Activated CD8-positive, alpha-beta memory T cell treated with anti-CD3 and anti-CD28 coated beads, Interleukin-2, amount 50 U/mL, for 1 hour (primary cell): ENCODE measurements at regions not wholly inside any gene's neighbourhood (a gene's known extent, or its start where the extent isn't known, plus 50 kb on each side); places are given as distances from the start of the nearest gene placed in this dataset.

ENCODE experiments used
- DNase-seq: peaks from one replicate; pipeline ENCODE4 v3.0.0-alpha.2; 2020; ENCODE audit errors: extremely low read depth

DNA sequence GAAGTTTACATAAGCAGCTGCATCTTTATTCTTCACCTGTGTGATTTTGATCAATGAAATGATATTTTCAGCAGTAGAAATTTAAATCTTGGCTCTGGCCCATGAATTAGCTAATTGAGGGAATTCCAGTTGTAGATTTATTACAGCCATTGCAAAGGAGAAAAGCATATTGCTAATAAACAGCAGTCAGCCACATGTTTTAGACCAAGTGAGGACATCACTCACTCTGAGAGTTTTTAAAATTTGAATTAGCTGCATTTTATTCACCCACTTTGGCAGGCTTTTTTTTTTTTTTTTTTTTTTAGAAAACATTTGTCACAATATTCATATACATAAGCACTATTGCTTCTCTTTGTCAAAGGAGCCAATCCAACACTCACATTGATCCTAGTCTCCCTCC, 479.4 kb upstream of the VRK2 start:
- no peak for DNase-seq

DNA sequence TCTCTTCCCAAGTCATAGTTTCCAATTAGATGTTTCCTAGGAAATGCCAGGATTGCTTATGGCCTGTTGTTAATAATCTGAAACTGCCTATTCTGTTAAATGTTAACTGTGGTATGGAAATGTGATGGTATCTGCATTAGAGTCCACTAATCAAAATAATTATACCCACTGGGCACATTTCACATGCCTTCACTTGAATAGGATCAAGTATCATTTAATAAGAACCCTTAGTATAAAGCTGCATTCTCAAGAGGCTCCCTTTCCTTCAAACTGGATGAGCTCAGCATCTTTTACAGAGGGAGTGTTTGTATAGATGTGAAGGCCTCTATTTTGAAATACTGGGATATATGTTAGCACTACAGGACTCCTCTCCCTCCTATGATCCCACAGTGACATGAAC, 477.2 kb upstream of the VRK2 start:
- no peak for DNase-seq

DNA sequence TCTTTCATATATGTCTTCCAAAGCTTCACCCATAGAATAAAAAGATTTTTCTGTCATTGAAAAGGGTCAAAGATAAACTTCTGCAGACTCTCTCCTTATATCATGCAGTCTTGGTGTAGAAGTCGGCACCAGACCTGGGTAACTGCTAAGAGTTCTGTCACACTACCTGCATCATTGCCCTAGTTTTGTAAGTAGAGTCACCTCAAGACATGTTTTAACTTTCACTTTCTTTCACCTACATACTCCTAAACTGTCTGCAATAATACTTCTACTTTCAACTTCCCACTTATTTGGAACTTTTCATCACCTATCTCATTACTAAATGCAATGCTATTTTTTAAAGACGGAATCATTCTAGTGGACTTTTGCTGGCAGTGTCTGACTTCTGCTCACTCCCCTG, 475.6 kb upstream of the VRK2 start:
- DNase-seq, result no peak

GRCh38 chr2:57575700-57576268, 470.8 kb upstream of the VRK2 start:
- no peak for DNase-seq

- no peak for DNase-seq
Observed at GRCh38 chr2:57576983-57577382, 469.6 kb upstream of the VRK2 start.

DNA sequence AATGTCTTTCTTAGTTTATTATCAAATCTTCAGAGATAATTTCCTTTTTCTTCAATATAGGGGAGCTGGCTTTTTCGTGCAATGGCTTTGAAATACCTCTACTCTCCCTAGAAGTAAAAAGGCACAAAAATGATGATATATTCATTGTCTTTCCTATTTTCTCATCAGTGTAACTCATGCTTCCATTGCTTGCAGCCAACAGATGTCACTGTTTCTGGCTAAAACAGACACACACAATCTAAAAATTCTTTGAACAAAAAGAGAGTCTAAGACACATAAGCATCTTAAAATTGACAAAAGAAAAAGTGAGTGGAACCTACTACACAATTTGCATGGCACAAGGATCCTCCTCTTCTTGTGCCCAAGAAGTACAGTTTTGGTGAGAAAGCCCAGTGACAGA, 448.7 kb upstream of the VRK2 start:
- no peak for DNase-seq

DNA sequence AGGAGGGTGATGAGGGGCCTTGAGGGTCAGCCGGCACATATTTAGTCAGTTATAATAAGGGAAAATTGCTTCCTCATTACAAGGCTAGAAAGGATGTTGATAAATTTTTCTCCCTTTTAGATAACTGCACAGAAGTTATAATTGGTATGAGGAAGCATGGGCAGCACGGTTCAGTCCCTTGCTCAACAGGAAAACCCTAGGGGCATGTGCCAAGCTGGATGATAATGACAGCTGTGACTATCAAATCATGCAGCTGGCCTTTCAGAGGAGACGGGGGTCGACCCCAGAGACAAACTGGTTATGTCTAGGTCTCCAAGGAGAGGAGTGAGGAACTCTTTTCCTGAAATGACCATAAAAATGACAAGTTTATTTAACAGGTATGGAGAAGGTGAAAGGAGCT, 448.1 kb upstream of the VRK2 start:
- DNase-seq, result no peak

DNA sequence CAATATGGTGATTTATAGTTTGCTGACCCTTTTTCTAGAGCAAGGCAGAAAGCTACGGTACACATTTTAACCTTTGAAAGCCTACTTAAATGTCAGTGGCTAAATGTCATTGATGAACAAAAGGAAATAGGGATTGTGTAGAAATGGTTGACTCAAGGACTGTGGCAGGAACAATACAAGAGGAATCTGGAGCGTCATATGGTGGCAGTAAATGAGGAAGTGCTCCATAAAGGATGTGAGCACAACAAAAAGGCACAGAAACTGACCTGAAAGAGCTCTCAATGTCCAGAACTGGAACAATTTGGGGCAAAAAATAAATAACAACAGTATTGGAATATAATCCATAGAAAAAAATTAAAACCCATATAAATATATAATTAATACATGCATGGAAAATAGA, 443.9 kb upstream of the VRK2 start:
- DNase-seq, result no peak

DNA sequence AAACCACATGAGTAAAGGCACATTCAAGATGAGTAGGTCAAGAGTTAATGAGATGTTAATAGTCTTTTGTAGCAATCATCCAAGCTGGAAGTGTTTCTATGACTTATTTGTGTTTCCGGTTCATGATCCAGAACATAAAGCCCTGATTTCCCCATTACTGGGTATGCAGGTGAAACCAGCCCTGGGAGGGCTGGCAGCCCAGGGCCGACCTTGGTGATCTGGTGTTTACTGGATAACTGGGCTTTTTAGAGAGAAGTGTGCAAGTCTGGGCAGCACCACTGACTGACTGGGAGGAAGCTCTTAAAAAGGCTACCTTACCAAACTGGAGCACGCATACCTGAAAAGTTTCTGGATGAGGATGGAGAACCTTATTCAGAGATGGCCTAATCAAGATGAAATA, 431.6 kb upstream of the VRK2 start:
- no peak for DNase-seq

GRCh38 chr2:57615855-57616556, 430.6 kb upstream of the VRK2 start:
- DNase-seq, result no peak

DNA sequence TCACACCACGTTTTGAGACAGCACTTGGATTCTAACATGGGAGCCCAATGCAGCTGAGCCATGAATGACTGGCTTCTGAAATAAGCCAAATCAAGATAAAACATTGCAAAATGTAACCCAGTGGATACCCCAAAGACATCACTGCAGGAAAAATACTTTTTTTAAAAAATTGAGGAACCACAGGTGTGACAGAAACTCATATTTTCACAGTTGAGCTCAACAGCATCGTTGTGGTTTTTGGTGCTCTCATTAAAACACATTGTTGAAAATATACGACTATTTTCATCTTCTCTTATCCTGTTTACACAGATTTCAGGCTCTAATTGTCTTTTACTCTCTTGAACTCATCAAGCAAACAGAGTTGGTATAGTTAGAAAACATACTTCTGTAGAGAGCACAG, 429.3 kb upstream of the VRK2 start:
- no peak for DNase-seq

- DNase-seq, result no peak
Observed at GRCh38 chr2:57621122-57621663, 425.4 kb upstream of the VRK2 start.

- no peak for DNase-seq
Observed at GRCh38 chr2:57622009-57622408, 424.6 kb upstream of the VRK2 start.

DNA sequence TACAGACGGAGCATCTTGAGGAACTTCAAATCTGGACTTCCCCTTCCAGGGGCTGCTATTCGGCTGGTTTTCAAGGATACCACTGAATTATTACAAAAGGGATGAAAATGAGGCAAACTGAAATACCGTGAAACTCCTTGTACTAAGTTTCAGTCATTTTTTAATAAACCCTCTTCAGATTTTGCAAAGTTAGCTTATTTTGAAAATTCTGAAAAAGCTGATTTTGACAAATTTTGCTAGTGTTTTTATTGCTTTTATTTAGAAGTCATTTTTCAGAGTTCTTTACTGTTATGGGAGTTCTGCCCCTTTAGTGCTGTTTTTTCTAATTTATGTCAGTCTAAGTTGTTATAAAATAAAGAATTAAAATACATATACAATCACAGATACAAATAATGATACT, 390.4 kb upstream of the VRK2 start:
- DNase-seq, result no peak

DNA sequence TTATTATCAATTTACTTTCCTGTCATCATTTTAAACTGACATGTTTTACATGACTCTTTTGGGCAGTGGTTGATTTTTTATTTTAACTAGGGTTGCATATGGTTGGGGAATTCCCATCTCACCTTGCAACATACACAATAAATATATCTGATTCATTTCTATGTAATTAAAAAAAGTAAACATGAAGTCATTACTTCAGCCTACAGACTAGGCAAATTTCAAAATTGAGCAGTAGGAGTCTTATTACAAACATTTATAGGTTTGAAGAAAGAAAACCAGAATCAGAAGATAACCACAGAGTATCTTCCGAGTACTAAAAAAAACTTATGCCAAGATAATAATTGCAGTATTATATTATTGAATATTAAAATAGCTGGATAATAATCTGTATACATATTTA, 377.0 kb upstream of the VRK2 start:
- DNase-seq, result no peak

- no peak for DNase-seq
Observed at GRCh38 chr2:57674025-57674424, 372.6 kb upstream of the VRK2 start.

- no peak for DNase-seq
Observed at GRCh38 chr2:57674743-57675142, 371.9 kb upstream of the VRK2 start.

DNA sequence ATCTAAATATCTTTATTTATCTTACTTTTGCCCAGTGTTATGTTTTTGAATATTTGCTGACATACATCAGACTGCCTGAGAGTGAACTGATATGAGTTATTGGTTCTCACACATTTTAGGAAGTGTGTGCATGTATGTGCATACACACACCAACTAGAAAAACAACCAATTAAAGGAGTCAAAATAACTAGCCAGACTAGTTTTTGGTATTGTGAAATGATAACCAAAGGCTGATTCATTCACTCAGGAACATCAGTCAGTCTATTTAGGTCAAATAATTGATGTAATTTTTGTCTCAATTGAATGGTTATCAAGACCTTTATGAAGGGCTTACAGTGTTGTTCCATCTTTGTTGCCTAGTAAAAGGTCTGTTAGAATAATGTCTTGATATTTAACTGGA, 369.3 kb upstream of the VRK2 start:
- DNase-seq, result no peak

DNA sequence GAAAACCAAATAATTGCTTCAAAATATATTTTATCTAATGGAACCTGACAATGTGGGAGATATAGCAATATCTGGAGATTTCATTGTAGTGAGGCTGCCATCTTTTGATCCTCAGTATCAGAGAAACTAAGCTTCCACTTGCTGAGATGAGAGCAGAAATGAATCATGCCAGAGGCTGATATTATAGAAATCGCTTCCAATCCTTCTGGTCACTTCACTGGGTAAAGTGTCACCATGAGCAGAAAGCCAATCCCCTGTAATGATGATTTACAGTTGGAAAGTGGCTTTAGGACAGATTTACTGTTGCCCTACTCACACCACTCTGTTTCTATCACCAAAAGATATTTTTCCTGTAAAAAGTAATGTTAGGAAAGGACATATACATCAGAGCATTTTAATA, 365.0 kb upstream of the VRK2 start:
- DNase-seq, result no peak

DNA sequence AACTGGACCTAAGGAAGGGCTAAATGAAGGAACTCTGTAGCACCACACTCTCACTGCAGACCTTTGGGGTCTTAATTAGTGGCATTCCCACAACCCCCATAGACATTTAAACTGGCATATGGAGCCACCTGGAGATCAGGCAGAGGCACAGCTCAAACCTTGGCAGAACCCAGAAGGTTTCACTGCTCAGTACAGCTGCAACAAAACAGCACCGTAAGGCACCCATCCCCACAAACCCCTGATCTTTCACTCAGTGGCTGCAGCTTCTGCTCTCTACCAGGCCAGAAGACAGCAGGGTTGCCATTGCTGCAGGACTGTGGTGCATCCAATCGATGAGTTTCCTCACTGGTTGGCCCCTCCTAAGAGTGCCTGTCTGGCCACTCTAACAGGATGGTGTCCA, 361.6 kb upstream of the VRK2 start:
- DNase-seq, result no peak

- DNase-seq, result no peak
Observed at GRCh38 chr2:57692395-57692794, 354.2 kb upstream of the VRK2 start.

DNA sequence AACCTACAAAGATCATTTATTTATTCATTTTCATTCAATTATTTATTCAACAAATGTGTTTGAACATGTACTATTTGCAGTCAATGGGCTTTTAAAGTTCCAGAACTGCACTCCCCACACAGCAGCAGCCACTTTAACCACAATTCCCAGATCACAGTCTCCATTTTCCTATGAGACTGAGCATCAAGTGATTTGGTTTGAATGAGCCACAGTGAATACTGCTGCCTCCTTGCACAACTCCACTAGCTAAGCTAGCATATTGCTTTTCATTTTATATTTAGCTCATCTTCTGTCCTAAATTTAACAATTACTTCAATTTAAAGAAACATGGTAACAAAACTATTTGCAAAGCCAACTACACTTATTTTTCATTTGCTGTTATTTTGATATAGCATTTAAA, 353.4 kb upstream of the VRK2 start:
- no peak for DNase-seq

DNA sequence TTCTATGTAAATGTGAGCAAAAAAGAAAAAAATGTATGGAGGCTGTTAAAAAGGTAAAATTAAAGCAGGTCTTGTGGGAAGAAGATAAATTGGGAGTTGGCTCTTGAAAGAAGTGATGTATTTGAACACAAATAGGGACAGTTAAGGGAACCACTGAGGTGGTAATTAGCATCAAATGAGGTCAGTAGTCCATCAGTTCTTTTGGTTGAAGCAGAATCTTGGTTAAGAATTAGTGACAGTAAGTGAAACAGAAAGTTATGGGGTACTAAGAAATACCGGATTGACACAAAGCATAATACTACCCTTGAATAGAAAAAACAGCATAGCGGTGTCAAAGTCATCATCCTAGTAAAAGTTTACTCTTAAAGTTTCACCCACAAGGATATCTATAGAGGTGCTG, 352.6 kb upstream of the VRK2 start:
- DNase-seq, result no peak

DNA sequence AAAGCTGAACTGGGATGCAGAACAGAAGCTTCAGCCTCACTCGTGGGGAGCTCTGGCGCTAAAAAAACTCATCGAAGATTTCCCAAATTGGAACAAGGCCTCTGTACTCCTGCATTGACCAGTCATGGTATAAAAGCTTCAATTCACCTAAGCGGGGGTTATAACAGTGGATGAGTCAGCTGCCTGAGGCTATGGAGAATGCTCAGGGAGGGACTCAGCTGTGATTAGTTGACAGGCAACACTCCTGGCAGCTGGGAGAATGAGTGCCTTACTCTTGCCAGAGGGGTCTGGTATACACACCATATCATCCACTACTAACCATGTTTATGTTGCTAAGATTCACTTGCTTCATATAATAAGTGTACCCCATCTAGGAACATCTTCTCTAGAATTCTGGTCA, 350.6 kb upstream of the VRK2 start:
- no peak for DNase-seq
